GM19452 (cell line): ENCODE measurements at regions not wholly inside any gene's neighbourhood (a gene's known extent, or its start where the extent isn't known, plus 50 kb on each side); places are given as distances from the start of the nearest gene placed in this dataset.

Source experiments
- ATAC-seq: cut with Tn5 transposase; IDR thresholded peaks from one replicate; pipeline ENCODE4 v1.9.1; 2021; ENCODE audit not compliant: unreplicated experiment

GRCh38 chr5:168216989-168217388, 74.5 kb upstream of the WWC1 start:
- no peak for ATAC-seq

GRCh38 chr5:168217497-168217896, 73.9 kb upstream of the WWC1 start:
- ATAC-seq = no peak

- no peak for ATAC-seq
These were observed 72.7 kb upstream of the WWC1 start for GRCh38 chr5:168218746-168219145.

GRCh38 chr5:168219515-168220410, 71.7 kb upstream of the WWC1 start:
- ATAC-seq = peak; percentile 88

- no peak for ATAC-seq
These were observed 67.4 kb upstream of the WWC1 start for GRCh38 chr5:168224085-168224484.

- ATAC-seq = no peak
These were observed 65.4 kb upstream of the WWC1 start for GRCh38 chr5:168226012-168226411.

- no peak for ATAC-seq
These were observed 64.4 kb upstream of the WWC1 start for GRCh38 chr5:168227001-168227400.

- peak; percentile 98 for ATAC-seq
These were observed 63.4 kb upstream of the WWC1 start for GRCh38 chr5:168227973-168228615.

GRCh38 chr5:168228668-168229067, 62.8 kb upstream of the WWC1 start:
- ATAC-seq = no peak

GRCh38 chr5:168234133-168234532, 57.3 kb upstream of the WWC1 start:
- no peak for ATAC-seq

GRCh38 chr5:168238463-168238862, 53.0 kb upstream of the WWC1 start:
- ATAC-seq = no peak

GRCh38 chr5:168239325-168239724, 52.1 kb upstream of the WWC1 start:
- ATAC-seq = no peak
